IPS-NIHi7 (cell line): ENCODE measurements at regions not wholly inside any gene's neighbourhood (a gene's known extent, or its start where the extent isn't known, plus 50 kb on each side); places are given as distances from the start of the nearest gene placed in this dataset.

Experiments used
- DNase-seq: peaks from one replicate; pipeline ENCODE4 v3.0.0; 2012; ENCODE audit warnings: mixed read lengths; ENCODE audit errors: extremely low spot score

DNA sequence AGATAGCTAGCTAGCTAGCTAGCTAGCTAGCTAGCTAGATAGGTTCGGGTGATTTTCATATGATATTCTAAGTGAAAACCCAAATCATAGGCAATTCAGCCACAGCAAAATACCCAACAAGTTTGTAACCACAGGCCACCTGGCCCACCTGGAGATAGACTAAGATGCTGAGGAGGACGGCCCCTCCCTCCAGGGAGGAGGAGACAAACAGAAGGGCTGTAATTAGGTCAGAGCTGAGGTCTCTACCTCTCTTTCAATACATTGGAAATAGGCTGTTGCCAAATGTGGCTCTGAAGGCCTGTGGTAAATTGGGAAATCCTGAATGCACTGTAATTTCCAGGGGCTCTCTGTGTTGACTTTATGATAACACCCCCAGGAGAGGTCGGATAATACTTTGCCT is 382.2 kb downstream of the FGF9 start:
- no peak for DNase-seq

DNA sequence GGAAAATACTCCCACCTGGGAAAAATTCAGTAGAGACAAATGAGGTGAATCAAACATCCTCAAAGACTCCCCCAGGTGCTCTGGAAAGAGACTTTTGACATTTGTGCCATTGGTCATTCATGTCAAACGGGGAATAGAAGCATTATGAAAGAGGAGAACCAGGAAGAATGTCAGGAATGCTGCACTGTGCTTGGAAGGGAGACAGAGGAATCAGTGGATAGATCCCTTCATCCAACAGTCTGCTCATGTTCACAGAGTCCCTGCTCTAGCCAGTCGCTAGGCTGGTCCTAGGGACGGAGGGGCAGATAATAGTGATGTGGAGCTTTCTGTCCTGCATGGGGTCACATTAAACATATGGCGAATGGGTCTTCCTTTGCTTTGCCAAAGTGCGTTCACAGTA is 384.4 kb downstream of the FGF9 start:
- no peak for DNase-seq

DNA sequence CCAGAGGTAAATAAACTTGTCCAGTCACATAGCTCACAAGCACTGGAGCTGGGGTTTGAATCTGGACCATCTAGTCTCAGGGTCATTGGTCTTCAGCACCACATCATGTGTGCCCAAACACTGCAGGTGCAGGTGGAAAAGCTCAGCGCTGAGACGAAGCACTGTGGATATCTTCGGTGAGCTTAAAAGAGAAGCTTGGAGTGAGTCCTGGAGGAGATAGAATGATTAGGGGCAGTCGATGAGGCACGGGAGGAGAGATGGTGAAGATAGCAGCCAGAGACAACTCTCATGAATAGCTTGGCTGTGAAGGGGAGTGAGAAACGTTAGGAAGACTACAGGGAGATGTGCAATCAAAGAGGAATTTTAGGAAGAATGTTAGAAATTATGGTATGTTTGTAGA is 389.3 kb downstream of the FGF9 start:
- DNase-seq = no peak

DNA sequence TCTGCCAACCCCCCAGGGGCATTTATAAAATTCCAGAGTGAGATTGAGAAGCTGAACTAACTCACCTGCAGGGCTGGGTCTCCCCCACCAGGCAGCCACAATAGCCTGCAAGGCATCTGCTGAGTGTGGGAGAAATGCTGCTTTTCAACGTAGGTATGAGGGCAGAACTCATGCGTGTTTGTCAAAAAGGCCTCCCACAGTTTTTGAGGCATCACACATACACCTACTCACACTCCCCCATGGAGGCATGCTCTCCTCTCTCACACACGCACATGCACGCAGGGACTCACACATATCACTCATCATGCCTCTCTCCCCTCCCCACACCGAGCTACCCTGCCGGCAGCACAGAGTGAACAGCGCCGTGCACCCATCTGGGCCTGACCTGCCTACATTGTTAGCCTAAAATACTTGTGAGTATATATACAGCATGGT is 390.5 kb downstream of the FGF9 start:
- peak; percentile 26 for DNase-seq

DNA sequence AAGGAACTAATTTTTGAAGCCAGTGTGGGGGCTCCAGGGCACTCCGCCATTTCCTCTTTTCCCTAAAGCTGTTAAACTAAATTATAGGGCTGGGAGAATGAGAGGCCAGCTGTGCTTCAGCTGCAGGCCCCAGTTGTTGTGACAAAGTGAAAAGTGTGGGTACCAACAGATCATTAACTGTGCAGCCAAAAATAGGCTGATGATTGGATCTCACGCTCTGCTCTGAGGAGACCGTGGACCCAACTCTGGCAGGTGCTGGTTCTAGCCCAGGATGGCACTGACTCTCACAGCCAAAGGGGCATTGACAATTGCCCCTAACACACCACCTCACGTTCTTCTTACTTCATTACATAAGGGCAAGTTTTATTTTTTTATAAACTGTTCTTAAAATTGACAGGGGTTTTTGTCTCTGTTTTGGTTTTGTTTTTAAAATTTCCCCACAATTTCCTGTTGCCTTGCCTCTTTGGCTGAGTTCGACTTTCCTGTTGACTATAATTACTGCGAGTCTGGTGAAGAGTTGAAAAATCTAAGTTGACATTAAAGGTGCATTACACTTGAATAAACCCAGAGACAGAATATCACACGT is 391.0 kb downstream of the FGF9 start:
- DNase-seq = no peak

DNA sequence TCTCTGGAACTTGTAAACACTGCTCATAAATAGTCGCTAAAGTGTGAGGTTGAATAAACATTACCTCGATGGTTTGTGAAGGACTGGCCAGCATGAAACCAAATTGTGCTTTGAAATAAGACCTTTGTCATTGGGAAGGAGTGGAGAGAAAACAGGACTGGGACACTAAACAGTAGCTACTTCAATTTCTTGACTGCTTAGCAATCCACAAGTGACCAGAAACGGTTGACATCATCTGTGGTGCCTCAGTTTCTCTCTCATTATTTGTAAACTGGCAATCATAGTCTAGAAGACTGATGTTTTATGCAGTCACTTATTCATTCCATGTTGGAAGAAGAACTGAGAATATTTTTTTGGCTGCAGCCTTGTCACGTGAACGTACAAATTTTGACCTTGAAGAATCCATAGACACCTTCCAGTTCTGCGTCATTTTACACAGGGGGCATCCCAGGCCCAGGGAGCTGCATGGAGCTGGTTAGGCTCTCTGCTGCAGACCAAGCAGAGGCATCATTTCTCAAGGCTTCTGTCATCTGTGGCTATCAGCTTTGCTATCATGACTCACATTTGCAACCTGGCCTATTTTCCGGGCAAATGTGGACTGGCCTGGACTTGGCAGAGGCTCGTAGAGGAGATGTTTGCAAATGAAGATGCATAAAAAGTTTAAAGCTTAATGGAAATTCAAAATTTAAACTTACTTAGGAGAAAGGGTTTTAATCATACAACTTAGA is 391.8 kb downstream of the FGF9 start:
- no peak for DNase-seq

DNA sequence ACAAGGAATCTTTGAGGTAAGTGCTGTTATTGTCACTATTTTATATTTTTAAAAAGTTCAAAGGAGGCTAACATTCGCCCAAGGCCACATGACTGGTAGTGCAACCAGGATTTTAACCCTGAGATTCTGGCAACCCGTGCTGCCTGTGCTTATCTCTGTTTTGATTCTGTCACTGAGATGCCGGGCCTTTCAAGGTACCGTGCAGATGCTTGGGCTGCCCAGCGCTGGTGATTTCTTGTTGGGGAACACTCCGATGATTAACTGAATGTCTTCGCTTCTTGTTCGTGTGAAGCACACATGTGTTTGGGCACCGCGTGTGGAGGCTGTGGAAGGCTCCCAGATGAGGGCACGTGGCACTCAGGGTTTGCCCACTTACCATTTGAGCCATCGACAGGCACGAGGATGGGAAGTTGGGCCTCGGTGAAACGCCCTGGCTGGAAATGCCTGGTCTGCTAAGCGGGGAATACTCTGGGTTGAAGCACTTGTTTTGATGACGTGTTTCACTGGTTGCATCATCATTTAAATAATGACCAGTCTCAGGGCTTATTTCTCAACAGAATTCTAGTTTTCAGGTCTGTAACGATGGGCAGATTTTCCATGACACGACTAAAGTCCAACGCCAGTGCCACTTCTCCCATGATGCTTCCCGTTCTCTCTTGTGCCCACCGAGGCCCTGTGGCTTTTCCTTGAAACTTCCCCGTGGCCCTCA is 392.7 kb downstream of the FGF9 start:
- DNase-seq = no peak

DNA sequence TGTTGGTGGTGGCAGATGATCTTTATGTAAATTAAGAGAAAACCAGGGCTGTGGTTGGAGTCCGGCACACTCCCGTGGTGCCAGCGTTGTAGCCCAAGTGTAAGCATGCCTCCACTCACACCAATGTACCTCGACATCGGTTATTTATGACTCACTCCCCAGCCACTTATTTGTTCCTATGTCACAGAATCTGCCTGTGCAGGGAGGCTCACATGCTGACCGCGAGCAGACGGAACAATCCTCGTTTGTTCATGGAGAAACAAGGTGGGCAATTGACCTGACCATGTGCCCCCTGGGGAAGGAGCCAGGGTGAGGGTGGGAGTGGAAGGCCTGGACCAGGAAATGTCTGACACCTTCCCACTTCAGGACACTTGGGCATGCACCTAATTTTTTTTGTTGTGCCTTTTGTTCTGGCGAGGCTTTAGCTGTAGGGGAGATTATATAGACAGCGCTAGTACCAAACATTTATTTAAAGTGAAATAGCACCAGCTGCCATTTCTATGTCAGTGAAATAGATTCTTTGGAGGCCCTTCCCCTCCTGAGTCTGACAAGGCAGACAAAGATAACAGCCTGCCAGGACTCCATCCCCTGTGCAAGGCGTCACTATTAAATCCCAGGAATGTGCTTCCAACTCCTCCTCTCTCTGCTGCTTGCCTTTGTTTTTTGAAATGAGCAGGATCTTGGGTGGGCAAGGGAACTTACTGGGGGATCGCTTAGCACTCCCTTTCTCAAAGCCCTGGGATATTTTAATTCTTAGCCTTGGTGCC is 394.2 kb downstream of the FGF9 start:
- DNase-seq = peak; percentile 30

DNA sequence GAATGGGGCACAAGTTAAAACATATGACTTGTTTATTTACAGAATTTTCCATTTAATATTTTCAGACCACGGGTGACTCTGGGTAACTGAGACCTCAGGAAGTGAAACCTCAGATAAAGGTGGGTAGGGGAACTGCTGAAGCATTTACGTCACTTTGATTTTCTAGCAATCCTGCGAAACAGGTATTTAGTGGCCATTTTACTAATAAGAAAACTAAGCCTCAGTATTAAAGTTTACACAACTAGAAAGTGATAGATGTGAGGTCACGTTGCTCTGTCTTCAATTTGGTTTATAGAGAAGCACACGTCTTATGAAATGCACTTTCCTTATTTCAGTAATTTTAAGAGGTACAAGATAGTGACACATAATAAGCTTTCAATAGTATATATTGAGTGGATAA is 402.8 kb downstream of the FGF9 start:
- no peak for DNase-seq

DNA sequence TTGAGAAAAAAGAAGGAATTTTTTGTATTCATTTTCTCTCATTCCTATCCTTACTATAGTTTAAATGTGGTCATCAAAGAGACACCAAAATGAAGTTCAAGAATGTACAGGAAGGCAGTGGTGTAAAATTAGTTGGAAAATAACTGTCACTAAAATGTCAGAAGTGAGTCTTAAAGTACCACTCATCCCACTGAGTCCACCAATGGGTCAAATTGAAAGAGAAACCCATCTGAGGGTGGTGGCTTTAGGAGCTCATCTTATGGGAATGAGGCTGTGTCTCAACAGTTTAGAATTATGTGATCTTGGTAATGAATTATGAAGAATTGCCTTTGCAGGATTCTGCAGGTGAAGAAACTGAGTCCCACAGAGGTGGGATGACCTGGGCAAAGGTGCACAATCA is 403.5 kb downstream of the FGF9 start:
- no peak for DNase-seq

DNA sequence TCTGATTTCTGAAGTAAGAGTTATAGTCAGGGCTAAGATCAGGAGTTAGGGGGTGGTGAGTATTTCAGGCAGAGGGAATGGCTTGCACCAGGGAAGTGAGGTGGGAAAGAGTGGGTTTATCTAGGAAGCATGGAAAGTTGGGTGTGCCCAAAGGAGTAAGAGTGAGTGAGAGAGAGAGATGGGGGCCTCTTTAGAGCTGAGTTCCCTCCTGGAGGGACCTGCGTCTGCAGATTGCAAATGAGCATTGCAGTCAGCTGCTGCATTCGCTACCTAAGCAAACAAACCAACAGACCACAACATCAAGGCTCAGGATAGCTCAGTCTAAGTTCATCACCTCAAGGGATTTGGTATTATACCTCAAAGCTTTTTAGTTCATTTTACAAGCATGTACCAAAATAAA is 405.8 kb downstream of the FGF9 start:
- no peak for DNase-seq

DNA sequence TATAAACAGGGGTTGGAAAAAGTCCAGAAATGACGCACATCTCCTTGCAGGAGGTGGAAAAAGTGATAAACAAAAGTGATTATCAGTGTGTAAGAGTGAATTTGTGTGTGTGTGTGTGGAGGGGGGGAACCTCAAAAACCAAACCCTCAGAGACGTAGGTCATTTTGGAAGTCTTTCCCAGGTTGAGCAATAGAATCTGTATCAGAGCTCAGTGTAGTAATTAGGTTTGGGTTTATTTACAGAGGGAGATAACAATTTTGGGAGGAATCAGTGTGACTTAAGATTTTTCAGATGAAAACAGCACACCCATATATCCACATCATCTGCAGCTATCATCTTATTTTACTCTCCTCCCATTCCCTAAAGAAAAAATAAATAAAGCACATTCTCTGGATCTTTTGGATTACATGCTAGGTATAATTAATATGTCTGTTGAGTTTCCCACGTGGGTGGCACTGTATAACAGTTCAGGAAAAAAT is 406.4 kb downstream of the FGF9 start:
- no peak for DNase-seq

DNA sequence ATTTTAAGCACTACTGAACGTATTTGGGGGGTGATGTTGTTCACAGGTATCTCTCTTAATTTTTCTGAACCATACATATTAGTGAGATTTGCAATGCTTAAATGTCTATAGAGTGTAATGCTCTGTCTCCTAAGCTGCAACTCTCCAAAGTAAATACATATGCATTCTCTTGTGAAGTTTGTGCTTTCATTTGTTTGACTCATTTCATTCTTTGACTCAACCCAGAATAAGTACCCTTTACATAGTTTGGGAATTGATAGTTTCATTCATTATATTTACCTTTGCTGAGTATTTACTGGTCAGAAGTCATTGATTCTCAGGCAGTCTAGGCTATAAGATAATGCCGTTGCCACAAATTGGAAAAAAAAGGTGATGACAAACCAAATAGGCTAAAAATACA is 406.9 kb downstream of the FGF9 start:
- no peak for DNase-seq

DNA sequence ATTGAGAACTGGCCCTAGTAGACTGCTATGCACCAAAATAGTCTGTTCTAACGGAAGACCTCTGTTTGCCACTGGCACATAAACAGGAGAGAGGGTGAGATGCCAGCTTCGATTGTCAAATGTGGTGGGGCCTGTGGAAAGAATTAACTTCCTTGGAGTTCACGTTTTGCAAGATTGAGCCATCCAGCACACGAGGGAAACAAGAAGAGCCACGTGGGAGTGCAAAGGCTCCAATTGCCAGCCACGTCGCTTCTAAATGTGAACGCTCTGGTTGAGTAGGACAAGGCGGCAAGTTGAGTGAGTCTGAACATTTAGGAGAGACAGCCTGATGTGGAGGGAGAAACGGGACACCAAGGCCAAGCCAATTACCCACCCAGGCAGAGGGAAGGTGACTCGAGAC is 409.1 kb downstream of the FGF9 start:
- no peak for DNase-seq

DNA sequence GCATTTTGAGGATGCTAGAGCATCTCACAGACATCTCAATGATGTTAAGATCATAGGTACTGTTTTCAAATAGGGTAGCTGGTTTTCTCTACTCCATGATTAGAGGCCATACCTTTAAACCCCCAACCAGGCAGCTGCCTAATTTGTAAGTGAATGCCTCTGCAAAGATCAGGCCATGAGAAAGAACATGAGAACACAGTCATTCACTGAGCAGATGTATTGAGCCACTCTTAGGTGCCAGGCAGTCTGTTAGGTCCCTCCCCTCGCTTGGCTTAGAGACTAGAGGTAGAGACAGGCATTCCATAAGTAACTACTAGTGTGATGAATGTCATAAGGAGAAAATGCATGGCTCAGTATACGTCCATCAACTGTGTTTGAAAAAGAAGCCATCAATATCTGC is 410.0 kb downstream of the FGF9 start:
- no peak for DNase-seq

DNA sequence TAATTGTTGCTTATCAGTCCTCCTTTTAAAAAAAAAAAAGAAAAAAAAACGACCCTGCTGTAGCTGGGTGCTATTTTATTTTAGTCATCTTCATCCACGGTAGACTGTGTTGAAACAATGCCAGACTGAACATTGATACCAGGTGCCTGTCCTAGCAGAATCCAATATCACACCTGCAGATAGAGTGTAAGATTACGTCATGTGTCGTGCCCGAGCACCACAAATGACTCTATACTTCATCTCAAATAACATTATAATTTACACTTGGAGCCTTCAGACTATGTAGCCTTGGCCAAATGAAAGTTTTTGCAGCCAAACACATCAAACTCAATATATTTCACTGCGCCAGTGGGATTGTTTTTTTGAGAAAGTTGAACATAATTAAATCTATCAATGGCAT is 410.6 kb downstream of the FGF9 start:
- DNase-seq = no peak

DNA sequence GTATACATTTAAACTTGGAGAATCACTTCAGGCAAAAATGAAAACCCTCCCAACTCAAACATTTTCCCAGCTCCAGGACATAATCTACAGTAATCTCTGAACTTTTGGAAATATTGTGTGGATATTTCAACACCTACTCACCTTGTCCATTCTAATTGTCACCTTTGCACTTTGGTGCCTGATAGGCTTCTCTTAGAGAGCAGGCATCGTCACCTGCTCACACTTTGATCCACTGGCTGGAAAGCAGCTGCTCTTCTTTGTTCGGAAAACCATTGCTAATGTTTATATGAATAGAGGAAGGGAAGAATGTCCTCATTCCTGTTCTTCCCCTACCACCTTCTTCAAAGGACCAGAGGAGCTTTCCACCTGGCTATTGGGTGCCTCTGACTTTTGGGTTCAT is 411.2 kb downstream of the FGF9 start:
- no peak for DNase-seq

DNA sequence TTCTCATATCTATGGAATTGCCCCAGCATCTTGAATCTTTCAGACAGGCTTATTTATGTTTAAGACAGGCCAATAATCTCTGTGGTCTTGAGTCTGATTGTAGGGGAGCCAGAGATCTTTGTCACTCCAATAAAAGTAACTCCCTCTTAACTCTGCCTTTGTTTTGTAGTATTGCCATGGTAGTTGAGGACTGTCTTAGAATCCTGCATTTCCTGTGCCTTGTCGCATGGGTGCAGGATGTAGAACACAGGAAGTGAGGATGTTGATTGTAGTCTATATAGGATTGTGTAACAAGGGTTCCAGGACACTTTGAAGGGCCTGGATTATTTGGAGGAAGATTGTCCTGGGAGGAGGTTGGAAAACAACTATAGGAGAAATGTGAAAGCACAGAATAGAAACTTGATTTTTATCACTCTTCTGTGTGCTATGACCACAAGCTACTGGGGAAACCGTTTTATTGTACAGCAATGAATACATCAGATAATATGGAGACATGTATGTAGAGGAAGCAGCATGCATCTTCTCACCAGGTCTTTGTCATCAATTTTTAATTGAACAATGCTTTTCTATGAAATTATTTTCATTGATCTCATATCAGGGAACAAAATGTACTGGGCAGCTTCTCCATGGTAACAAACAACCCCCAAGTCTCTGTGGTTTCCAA is 411.7 kb downstream of the FGF9 start:
- no peak for DNase-seq

DNA sequence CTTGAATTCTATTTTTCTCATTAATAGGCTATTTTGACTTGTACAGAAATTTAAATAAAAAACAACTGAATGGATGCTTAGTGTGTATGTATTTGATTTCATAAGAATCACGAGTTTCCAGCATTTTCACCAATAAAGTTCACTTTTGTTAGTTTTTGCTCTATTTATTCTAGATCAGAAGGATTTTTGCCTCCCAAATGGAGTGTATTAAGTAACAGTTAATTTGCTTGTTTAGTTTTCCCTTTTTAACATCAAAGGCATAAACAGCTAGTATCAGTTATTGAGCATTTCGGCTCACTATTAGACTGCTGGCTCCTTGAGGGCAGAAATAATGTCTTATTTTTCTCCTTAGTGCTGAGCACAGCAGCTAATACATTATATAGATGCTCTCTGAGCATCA is 414.1 kb downstream of the FGF9 start:
- DNase-seq = no peak

DNA sequence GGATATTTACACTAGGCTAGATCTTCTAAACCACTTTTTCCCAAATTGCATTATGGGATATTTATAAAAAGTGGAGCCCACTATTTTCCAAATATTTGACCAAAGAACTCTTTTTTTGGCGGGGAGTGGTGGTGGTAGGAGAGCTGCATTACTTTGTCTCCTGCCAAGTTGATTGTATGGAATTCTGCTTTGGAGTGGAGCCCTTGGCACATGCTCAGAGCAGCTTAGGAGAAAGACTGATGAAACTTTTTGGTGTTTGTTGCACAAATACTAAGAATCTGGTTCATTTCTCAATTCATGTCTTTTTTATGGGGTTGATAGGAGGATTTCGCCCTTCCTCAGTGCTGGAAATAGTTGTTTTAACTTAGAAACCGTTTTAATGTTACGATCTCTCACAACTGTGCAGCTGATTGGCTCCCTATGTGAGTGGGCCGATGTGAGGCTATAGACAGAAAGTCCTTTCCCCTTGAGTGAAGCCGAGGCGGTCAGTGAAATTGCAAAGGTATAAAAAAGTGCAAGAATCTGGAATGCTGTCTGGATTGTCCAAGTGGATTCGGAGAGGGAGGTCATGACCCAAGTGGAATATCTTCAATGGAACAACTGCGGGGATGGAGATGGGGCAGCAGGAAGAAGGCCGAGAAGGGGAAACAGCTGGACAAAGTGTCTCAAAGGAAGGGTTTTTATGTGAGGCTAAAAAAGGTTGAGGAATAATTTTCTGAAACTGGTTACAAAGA is 415.9 kb downstream of the FGF9 start:
- DNase-seq = no peak

DNA sequence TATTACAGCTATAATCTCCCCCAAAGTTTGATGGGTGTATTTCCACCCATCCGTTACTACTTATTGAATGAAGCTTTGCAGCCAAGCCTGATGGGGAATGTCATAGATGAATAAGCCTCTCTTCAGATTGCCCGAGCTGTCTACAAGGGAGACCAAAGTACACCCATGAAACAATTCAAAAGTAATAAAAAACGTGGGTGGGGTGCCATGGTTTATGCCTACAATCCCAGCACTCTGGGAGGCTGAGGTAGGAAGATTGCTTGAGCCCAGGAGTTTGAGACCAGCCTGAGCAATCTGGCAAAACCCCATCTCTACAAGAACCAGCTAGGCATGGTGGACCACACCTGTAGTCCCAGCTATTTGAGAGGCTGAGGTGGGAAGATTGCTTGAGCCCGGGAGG is 419.2 kb downstream of the FGF9 start:
- DNase-seq = no peak
